OCI-M1 (cell line): ENCODE measurements at regions not wholly inside any gene's neighbourhood (a gene's known extent, or its start where the extent isn't known, plus 50 kb on each side); places are given as distances from the start of the nearest gene placed in this dataset.
"Not testable (repeated sequence)": the region's sequence is repeated elsewhere in the genome, so short reads cannot be mapped to it uniquely, and the experiment has no call there.

Source experiments
- DNase-seq: peaks from one replicate; lab custom pipeline; 2025; lab: John Stamatoyannopoulos, UW

GRCh38 chr1:60541831-60542532 is 468.4 kb upstream of the C1orf87 start:
- DNase-seq: no peak

- no peak for DNase-seq
These were observed 466.6 kb upstream of the C1orf87 start for GRCh38 chr1:60540141-60540540.

- no peak for DNase-seq
These were observed 462.1 kb upstream of the C1orf87 start for GRCh38 chr1:60535713-60536112.

GRCh38 chr1:60527567-60527966 is 454.0 kb upstream of the C1orf87 start:
- DNase-seq: no peak

GRCh38 chr1:60516996-60517395 is 443.4 kb upstream of the C1orf87 start:
- no peak for DNase-seq

GRCh38 chr1:60510162-60510561 is 436.6 kb upstream of the C1orf87 start:
- no peak for DNase-seq

GRCh38 chr1:60504206-60504840 is 430.8 kb upstream of the C1orf87 start:
- DNase-seq: no peak

- DNase-seq: no peak
These were observed 429.8 kb upstream of the C1orf87 start for GRCh38 chr1:60503266-60503925.

GRCh38 chr1:60502506-60502905 is 428.9 kb upstream of the C1orf87 start:
- no peak for DNase-seq

GRCh38 chr1:60489916-60490480 is 416.4 kb upstream of the C1orf87 start:
- DNase-seq: not testable (repeated sequence)

- DNase-seq: no peak
These were observed 415.3 kb upstream of the C1orf87 start for GRCh38 chr1:60488847-60489246.

- no peak for DNase-seq
These were observed 414.2 kb upstream of the C1orf87 start for GRCh38 chr1:60487565-60488345.

- DNase-seq: no peak
These were observed 409.9 kb upstream of the C1orf87 start for GRCh38 chr1:60483509-60483908.

- no peak for DNase-seq
These were observed 396.7 kb upstream of the C1orf87 start for GRCh38 chr1:60470246-60470645.

GRCh38 chr1:60463786-60464185 is 390.2 kb upstream of the C1orf87 start:
- DNase-seq: no peak

GRCh38 chr1:60463146-60463545 is 389.6 kb upstream of the C1orf87 start:
- no peak for DNase-seq

GRCh38 chr1:60461925-60462595 is 388.5 kb upstream of the C1orf87 start:
- DNase-seq: no peak

GRCh38 chr1:60458111-60458510 is 384.5 kb upstream of the C1orf87 start:
- no peak for DNase-seq

GRCh38 chr1:60449876-60450275 is 376.3 kb upstream of the C1orf87 start:
- DNase-seq: no peak

GRCh38 chr1:60448850-60449249 is 375.3 kb upstream of the C1orf87 start:
- no peak for DNase-seq

- DNase-seq: no peak
These were observed 371.1 kb upstream of the C1orf87 start for GRCh38 chr1:60444680-60445079.

- DNase-seq: no peak
These were observed 362.6 kb upstream of the C1orf87 start for GRCh38 chr1:60436186-60436585.
